Left ventricle myocardium inferior (tissue), 1 donor: ENCODE measurements at regions not wholly inside any gene's neighbourhood (a gene's known extent, or its start where the extent isn't known, plus 50 kb on each side); places are given as distances from the start of the nearest gene placed in this dataset.

Experiments
- DNase-seq: peaks from one replicate; pipeline ENCODE4 v3.0.0-alpha.2; 2020
- H3K27ac ChIP-seq: fragments of 200-600 bp; replicated peaks from 2 replicates; pipeline ENCODE4 v1.8.0; 2021
- H3K27me3 ChIP-seq: fragments of 200-600 bp; 2 replicates; pipeline ENCODE4 v1.8.0; 2021; ENCODE audit warnings: low read depth
- H3K36me3 ChIP-seq: fragments of 200-600 bp; 2 replicates; pipeline ENCODE4 v1.8.0; 2021
- H3K4me1 ChIP-seq: fragments of 200-600 bp; 2 replicates; pipeline ENCODE4 v1.8.0; 2021
- H3K4me3 ChIP-seq: fragments of 200-600 bp; 2 replicates; pipeline ENCODE4 v1.8.0; 2021; ENCODE audit warnings: mild to moderate bottlenecking, moderate library complexity
- H3K9me3 ChIP-seq: fragments of 200-600 bp; replicated peaks from 2 replicates; pipeline ENCODE4 v1.8.0; 2021
- intact Hi-C: fragments of 100-400 bp; cut with micrococcal nuclease; formaldehyde crosslinking; loops from one replicate; pipeline ENCODE4 v1.11.0; 2022
- TF ChIP-seq, protein P1 (sequence below): fragments of 200-600 bp; IDR thresholded peaks from 2 replicates; pipeline ENCODE4 v1.8.0; 2021; ENCODE audit warnings: antibody characterized with exemption, mild to moderate bottlenecking, borderline replicate concordance
- donor health status: DM: no; HTN: yes; CAD: no; lungs with severe emphysema.

DNA sequence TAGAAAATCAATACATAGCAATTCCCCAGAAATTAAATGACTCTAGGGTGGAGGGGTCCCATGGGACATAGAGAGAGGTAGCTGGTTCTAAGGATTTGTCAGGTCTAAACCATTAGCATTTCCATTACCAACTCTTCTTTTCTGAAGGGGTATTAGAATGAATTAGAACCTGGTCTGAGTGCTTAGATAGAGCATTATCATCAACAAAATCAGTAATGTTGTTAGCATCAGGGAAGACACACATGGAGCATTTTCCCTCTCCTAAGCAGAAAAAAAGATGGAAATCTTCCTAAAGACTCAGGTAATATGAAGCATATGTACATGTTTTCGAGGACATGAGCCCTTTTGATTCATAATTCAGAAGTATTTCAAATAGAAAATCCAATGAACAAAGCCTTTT lies 984.4 kb upstream of the NCAM2 start:
- TF ChIP-seq, protein P1, sequence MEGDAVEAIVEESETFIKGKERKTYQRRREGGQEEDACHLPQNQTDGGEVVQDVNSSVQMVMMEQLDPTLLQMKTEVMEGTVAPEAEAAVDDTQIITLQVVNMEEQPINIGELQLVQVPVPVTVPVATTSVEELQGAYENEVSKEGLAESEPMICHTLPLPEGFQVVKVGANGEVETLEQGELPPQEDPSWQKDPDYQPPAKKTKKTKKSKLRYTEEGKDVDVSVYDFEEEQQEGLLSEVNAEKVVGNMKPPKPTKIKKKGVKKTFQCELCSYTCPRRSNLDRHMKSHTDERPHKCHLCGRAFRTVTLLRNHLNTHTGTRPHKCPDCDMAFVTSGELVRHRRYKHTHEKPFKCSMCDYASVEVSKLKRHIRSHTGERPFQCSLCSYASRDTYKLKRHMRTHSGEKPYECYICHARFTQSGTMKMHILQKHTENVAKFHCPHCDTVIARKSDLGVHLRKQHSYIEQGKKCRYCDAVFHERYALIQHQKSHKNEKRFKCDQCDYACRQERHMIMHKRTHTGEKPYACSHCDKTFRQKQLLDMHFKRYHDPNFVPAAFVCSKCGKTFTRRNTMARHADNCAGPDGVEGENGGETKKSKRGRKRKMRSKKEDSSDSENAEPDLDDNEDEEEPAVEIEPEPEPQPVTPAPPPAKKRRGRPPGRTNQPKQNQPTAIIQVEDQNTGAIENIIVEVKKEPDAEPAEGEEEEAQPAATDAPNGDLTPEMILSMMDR = no peak
- Histone ChIP-seq H3K36me3 (no peaks in the 10 kb centered on the region), H3K4me3 (no peak overlapping the region), H3K4me1 (no peaks in the 10 kb centered on the region), H3K27ac (no peak overlapping the region), H3K9me3 (peaks cover 5% of the 10 kb centered on the region), H3K27me3 (no peaks in the 10 kb centered on the region)
- no peak for DNase-seq
- intact Hi-C loops = no loop called here

DNA sequence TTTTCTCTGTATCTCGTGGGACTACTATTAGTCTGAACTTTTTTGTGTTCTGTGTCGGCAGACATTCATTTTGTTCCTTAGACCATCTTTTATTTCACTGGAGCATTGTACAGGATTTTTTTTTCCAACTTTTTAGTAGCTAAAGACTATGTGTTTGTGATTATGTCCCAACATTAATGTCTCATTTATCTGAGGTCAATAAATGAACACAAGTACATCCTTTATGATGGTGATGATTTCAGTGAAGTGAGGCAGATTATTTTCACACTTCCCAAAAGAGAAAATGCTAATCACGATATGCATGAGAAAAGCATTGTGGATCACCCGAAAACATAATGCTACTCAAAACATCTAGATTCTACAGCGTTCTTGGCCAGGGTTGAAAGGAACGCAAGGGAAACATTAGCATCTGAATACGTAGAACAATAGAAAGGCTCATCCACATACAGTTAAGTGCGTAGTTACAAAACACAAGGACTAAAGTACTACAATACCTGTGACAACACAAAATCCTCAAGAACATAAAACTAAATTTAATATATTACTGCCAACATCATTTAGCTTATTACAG lies 981.7 kb upstream of the NCAM2 start:
- no peaks in the 10 kb centered on the region for H3K27me3 ChIP-seq
- H3K36me3 ChIP-seq = no peaks in the 10 kb centered on the region
- no peaks in the 10 kb centered on the region for H3K4me1 ChIP-seq
- no peak overlapping the region for H3K27ac ChIP-seq
- H3K4me3 ChIP-seq = no peak overlapping the region
- TF ChIP-seq, protein P1 = no peak
- no peak for DNase-seq
- H3K9me3 ChIP-seq = peaks cover 5% of the 10 kb centered on the region
- intact Hi-C loops = no loop called here

DNA sequence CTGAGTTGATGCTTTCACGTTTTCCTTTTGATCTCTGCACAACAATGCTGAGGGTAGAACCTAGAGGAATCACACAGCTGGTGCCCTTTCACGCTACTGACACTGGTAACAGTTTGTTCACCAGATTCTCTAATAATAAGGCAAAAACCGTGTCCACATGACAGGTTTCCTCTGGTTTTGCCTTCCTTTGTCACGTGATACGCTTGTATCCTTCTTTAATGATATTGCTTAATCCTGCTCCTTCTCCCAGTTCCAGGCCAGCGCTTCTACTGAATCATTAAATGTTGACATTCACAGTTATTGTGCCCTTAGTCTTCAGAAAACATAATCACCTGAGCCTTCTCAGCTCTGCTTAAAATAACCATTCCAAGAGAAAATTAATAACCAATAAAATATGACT lies 978.2 kb upstream of the NCAM2 start:
- H3K9me3 ChIP-seq = peaks cover 5% of the 10 kb centered on the region
- TF ChIP-seq, protein P1 = no peak
- no peak overlapping the region for H3K4me3 ChIP-seq
- H3K27me3 ChIP-seq = no peaks in the 10 kb centered on the region
- no peak for DNase-seq
- intact Hi-C loops = no loop called here
- H3K27ac ChIP-seq = no peak overlapping the region
- H3K36me3 ChIP-seq = no peaks in the 10 kb centered on the region
- no peaks in the 10 kb centered on the region for H3K4me1 ChIP-seq

DNA sequence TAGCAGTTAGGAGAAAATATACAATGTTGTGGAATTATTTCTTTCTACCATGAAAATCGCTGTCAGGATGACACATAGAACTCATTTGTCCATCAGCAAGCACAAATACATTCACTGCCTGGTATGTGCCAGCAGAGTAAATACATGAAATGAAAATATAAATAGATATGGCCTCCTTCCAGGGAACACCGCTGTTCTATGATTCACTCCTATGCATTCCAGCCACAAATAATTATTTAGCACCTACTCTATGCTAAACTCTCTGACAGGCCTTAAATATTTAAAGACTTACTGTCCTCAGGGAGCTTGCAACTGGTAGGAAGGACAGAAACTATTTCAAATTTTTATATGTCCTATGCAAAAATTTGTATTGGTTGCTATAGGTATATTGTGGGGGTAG lies 975.0 kb upstream of the NCAM2 start:
- intact Hi-C loops = no loop called here
- H3K27ac ChIP-seq = no peak overlapping the region

DNA sequence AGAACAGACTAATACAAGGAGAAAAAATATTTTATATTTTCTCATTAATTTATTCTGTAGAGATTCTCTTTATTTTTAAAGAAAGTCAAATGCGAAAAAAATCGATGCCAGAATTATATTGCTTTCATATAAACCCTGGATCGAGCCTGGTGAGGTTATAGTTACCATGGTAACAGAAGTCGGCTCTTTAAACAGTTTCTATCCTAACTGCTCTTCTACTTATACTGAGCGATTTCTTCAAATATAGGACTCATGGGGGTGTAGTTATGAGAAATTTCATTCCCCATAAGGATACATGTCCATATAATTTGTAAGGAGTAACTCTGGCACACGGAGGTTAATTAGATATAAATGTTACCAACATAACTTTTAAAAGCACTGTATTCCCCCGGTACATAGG lies 973.5 kb upstream of the NCAM2 start:
- Histone ChIP-seq H3K27ac (no peak overlapping the region), H3K36me3 (no peaks in the 10 kb centered on the region), H3K27me3 (no peaks in the 10 kb centered on the region), H3K4me3 (no peak overlapping the region), H3K4me1 (no peaks in the 10 kb centered on the region), H3K9me3 (no peaks in the 10 kb centered on the region)
- TF ChIP-seq, protein P1 = no peak
- DNase-seq = no peak
- intact Hi-C loops = no loop called here

More for the DNA sequence above, 975.0 kb upstream of the NCAM2 start:
- no peaks in the 10 kb centered on the region for H3K36me3 ChIP-seq
- no peak for DNase-seq
- H3K4me3 ChIP-seq = no peak overlapping the region
- H3K27me3 ChIP-seq = no peaks in the 10 kb centered on the region
- H3K4me1 ChIP-seq = no peaks in the 10 kb centered on the region
- peaks cover 1% of the 10 kb centered on the region for H3K9me3 ChIP-seq
- TF ChIP-seq, protein P1 = no peak
